PC-3 (cell line): ENCODE measurements at regions not wholly inside any gene's neighbourhood (a gene's known extent, or its start where the extent isn't known, plus 50 kb on each side); places are given as distances from the start of the nearest gene placed in this dataset.
A peak's percentile ranks its signal among the peaks of the same experiment; 100 is the strongest.
"Not testable (repeated sequence)": the region's sequence is repeated elsewhere in the genome, so short reads cannot be mapped to it uniquely, and the experiment has no call there.

Experiments used
- ATAC-seq: fragments of 200-7000 bp; cut with Tn5 transposase; 2 replicates; pipeline ENCODE4 v1.9.1; 2020; ENCODE audit warnings: mild to moderate bottlenecking, moderate library complexity
- BruUV-seq: library from RNA; stranded (reverse); fragments of 400-500 nt; replicated peaks from 2 replicates; lab custom pipeline; 2021; lab: Mats Ljungman, UMichigan
- CTCF ChIA-PET: fragments of 300-600 bp; sonication (Branson Sonifier 250); formaldehyde crosslinking; loops from one replicate; lab custom pipeline; 2022; ENCODE audit warnings: antibody characterized with exemption; lab: Charles Lee
- POLR2A ChIA-PET: fragments of 300-600 bp; sonication (Branson Sonifier 250); formaldehyde crosslinking; loops from one replicate; lab custom pipeline; 2022; ENCODE audit warnings: antibody characterized with exemption; ENCODE audit not compliant: unreplicated experiment; lab: Charles Lee
- DNase-seq: peaks from one replicate; pipeline ENCODE4 v3.0.0-alpha.2; 2015
- H2AFZ ChIP-seq: fragments of 300-600 bp; sonication (generic); 2 replicates; pipeline ENCODE4 v1.6.0; 2016; ENCODE audit warnings: antibody characterized with exemption, low read length
- H3F3A ChIP-seq: fragments of 300-600 bp; sonication (generic); one replicate; pipeline ENCODE4 v1.6.0; 2017; ENCODE audit warnings: antibody characterized with exemption, low read length, control low read depth, mild to moderate bottlenecking; ENCODE audit not compliant: unreplicated experiment
- H3K27ac ChIP-seq: fragments of 300-600 bp; sonication (generic); 2 replicates; pipeline ENCODE4 v1.5.1; 2016; ENCODE audit warnings: mild to moderate bottlenecking, low read length
- H3K27me3 ChIP-seq: fragments of 300-600 bp; sonication (generic); 2 replicates; pipeline ENCODE4 v1.6.1; 2016; ENCODE audit warnings: low read length, mixed read lengths
- H3K36me3 ChIP-seq: fragments of 300-600 bp; sonication (generic); 2 replicates; pipeline ENCODE4 v1.6.1; 2016; ENCODE audit warnings: low read depth, mixed run types, low read length, mixed read lengths
- H3K4me1 ChIP-seq: fragments of 300-600 bp; sonication (generic); 2 replicates; pipeline ENCODE4 v1.5.1; 2016; ENCODE audit warnings: low read length; ENCODE audit not compliant: insufficient read depth
- H3K4me2 ChIP-seq: fragments of 300-600 bp; sonication (generic); 2 replicates; pipeline ENCODE4 v1.6.0; 2016; ENCODE audit warnings: low read length
- H3K4me3 ChIP-seq: fragments of 300-600 bp; sonication (generic); 2 replicates; pipeline ENCODE4 v1.5.1; 2016; ENCODE audit warnings: mild to moderate bottlenecking, low read length, mixed read lengths
- H3K79me2 ChIP-seq: fragments of 300-600 bp; sonication (generic); 2 replicates; pipeline ENCODE4 v1.6.1; 2017; ENCODE audit warnings: low read length, mixed read lengths
- H3K9ac ChIP-seq: fragments of 300-600 bp; sonication (generic); 2 replicates; pipeline ENCODE4 v1.6.0; 2016; ENCODE audit warnings: mild to moderate bottlenecking, low read length
- H3K9me2 ChIP-seq: fragments of 300-600 bp; sonication (generic); replicated peaks from 2 replicates; pipeline ENCODE4 v1.6.1; 2016; ENCODE audit warnings: mixed run types, low read length, mixed read lengths
- H3K9me3 ChIP-seq: fragments of 300-600 bp; sonication (generic); 2 replicates; pipeline ENCODE4 v1.6.1; 2016; ENCODE audit warnings: low read length, mixed read lengths
- H4K20me1 ChIP-seq: fragments of 300-600 bp; sonication (generic); 2 replicates; pipeline ENCODE4 v1.6.1; 2016; ENCODE audit warnings: low read length, mixed read lengths
- EZH2 ChIP-seq: fragments of 300-600 bp; sonication (generic); IDR thresholded peaks from one replicate; pipeline ENCODE4 v1.6.1; 2017; ENCODE audit warnings: antibody characterized with exemption, mild to moderate bottlenecking, low read length; ENCODE audit not compliant: unreplicated experiment
- EZH2phosphoT487 ChIP-seq: fragments of 300-600 bp; sonication (generic); IDR thresholded peaks from 2 replicates; pipeline ENCODE4 v1.6.1; 2018; ENCODE audit warnings: mild to moderate bottlenecking, antibody characterized with exemption, low read length, borderline replicate concordance
- intact Hi-C: fragments of 100-400 bp; cut with micrococcal nuclease; formaldehyde crosslinking; loops from 2 replicates; pipeline ENCODE4 v1.9.0; 2023
- TF ChIP-seq, protein P1 (sequence below): fragments of 300-600 bp; sonication (generic); conservative IDR thresholded peaks from 2 replicates; pipeline ENCODE4 v1.5.1; 2017; ENCODE audit warnings: antibody characterized with exemption, low read depth, mild to moderate bottlenecking, low read length

DNA sequence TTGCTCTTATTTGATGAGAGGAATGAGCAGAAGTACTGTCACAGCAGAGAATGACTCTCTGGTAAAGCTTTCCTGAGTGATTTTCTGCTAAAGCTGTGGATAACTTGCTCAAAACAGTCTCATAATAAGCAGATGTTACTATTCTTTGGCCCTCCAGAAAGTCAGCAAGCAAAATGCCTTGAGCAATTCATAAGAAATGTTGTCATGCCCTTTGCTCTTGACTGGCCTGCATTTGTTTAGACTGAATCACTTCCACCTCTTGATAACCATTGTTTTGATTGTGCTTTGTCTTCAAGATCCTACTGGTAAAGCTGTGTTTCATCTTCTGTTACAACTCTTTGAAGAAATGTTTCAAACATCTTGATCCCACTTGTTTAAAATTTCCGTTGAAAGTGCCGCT is 457.9 kb upstream of the FOXG1 start:
- Histone ChIP-seq H3K79me2 (no peaks in the 10 kb centered on the region), H3K9me2 (no peaks in the 10 kb centered on the region), H3K9ac (no peak overlapping the region), H3K27me3 (no peaks in the 10 kb centered on the region), H3K9me3 (no peaks in the 10 kb centered on the region), H3K36me3 (no peaks in the 10 kb centered on the region), H3K27ac (peak overlapping the region; percentile 63), H3K4me3 (0 out of 2 replicates have a peak overlapping the region, but pooled peaks have one; percentile 22), H2AFZ (no peak overlapping the region), H3K4me1 (peaks cover 30% of the 10 kb centered on the region), H3F3A (no peaks in the 10 kb centered on the region), H4K20me1 (no peaks in the 10 kb centered on the region), H3K4me2 (peak overlapping the region; percentile 75)
- DNase-seq (peak; percentile 87), ATAC-seq (peak; percentile 99)
- intact Hi-C loops: loop anchor here (1.0 kb wide), 1 partner anchor 13 kb away; no protein-coding TSS in a partner anchor
- TF ChIP-seq EZH2 (no peak), EZH2phosphoT487 (no peak)
- TF ChIP-seq, protein P1, sequence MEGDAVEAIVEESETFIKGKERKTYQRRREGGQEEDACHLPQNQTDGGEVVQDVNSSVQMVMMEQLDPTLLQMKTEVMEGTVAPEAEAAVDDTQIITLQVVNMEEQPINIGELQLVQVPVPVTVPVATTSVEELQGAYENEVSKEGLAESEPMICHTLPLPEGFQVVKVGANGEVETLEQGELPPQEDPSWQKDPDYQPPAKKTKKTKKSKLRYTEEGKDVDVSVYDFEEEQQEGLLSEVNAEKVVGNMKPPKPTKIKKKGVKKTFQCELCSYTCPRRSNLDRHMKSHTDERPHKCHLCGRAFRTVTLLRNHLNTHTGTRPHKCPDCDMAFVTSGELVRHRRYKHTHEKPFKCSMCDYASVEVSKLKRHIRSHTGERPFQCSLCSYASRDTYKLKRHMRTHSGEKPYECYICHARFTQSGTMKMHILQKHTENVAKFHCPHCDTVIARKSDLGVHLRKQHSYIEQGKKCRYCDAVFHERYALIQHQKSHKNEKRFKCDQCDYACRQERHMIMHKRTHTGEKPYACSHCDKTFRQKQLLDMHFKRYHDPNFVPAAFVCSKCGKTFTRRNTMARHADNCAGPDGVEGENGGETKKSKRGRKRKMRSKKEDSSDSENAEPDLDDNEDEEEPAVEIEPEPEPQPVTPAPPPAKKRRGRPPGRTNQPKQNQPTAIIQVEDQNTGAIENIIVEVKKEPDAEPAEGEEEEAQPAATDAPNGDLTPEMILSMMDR: no peak
- no TSS peak for BruUV-seq
- ChIA-PET CTCF (no interaction called here), POLR2A (no interaction called here)

DNA sequence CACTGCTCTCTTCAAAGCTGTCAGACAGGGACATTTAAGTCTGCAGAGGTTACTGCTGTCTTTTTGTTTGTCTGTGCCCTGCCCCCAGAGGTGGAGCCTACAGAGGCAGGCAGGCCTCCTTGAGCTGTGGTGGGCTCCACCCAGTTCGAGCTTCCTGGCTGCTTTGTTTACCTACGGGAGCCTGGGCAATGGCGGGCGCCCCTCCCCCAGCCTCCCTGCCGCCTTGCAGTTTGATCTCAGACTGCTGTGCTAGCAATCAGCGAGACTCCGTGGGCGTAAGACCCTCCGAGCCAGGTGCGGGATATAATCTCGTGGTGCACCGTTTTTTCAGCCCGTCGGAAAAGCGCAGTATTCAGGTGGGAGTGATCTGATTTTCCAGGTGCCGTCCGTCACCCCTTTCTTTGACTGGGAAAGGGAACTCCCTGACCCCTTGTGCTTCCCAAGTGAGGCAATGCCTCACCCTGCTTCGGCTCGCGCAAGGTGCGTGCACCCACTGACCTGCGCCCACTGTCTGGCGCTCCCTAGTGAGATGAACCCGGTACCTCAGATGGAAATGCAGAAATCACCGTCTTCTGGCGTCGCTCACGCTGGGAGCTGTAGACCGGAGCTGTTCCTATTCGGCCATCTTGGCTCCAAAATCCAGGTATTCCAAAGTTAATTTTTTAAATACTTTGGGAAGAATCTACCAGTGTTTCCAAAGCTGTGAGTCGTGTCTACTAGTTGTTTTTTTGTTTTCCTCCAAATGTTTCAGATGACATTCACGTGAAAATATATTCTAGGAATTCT is 448.5 kb upstream of the FOXG1 start:
- H3K27ac ChIP-seq: peak overlapping the region; percentile 74
- H3K9me3 ChIP-seq, H3F3A ChIP-seq, intact Hi-C loops, ATAC-seq, H4K20me1 ChIP-seq, H3K27me3 ChIP-seq, H3K9me2 ChIP-seq, H3K36me3 ChIP-seq: not testable (repeated sequence)
- H3K79me2 ChIP-seq: peaks cover 39% of the 10 kb centered on the region
- H3K4me3 ChIP-seq: peak overlapping the region; percentile 73
- peak; percentile 44 for DNase-seq
- H3K4me2 ChIP-seq: peak overlapping the region; percentile 82
- H3K9ac ChIP-seq: peak overlapping the region; percentile 76
- H3K4me1 ChIP-seq: peaks cover 32% of the 10 kb centered on the region
- BruUV-seq: TSS peak; percentile 75
- H2AFZ ChIP-seq: peak overlapping the region; percentile 85
- CTCF ChIA-PET: interaction anchor here (1.0 kb wide), 1 partner anchor 53 kb away, joined by 4 read pairs; no protein-coding TSS in a partner anchor
- POLR2A ChIA-PET: interaction anchor here (0.6 kb wide), 1 partner anchor 1197 kb away, joined by 3 read pairs; no protein-coding TSS in a partner anchor

DNA sequence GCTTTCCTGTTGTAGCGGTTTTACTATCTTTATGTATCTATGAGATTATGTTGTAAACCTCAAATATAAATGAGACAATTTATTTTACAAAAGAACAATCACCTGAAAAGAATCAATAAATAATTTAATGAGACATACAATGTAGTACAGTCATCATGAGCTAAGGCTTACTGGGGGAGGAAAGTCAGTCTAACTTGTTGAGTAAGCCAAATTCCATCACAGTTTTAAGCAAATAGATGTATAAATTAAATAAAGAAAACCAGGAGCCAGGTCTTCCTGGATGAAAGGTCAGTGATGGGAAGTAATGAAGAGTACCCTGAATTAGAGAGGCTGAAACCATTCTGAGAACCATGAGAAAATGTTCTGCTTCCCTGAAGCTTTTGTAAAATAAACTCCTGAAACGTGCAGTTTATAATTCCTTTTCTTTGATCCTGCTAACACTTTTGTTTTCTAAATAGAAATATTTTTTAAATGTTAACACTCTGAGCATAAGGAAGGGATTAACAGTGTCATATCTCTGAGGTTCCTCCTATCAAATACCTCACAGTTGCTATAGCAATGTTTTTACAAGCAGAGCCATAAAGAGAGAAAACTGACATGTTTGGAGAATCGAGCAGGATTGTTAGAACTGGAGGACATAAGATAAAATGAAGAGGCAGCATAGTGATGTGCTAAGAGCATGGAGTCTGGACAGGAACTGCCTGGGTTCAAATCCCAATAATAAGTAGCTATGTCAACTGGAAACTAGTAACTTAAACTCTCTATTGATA is 444.9 kb upstream of the FOXG1 start:
- ChIA-PET POLR2A (interaction anchor here (0.7 kb wide), 1 partner anchor 418 kb away, joined by 4 read pairs; no protein-coding TSS in a partner anchor), CTCF (interaction anchor here (0.6 kb wide), 1 partner anchor 636 kb away, joined by 3 read pairs; no protein-coding TSS in a partner anchor)
- Histone ChIP-seq H3K27me3 (no peaks in the 10 kb centered on the region), H3K9me2 (no peaks in the 10 kb centered on the region), H3K4me2 (peak overlapping the region; percentile 82), H3F3A (no peaks in the 10 kb centered on the region), H4K20me1 (no peaks in the 10 kb centered on the region), H3K9ac (peak overlapping the region; percentile 44), H3K9me3 (no peaks in the 10 kb centered on the region), H3K36me3 (peaks cover 6% of the 10 kb centered on the region; the same call in 1 of the 2 replicates), H3K27ac (peak overlapping the region; percentile 86), H3K79me2 (peaks cover 70% of the 10 kb centered on the region), H3K4me1 (peaks cover 37% of the 10 kb centered on the region), H3K4me3 (peak overlapping the region; percentile 54), H2AFZ (no peak overlapping the region)
- ATAC-seq: peak; percentile 91
- no TSS peak for BruUV-seq
- TF ChIP-seq, protein P1: no peak
- no peak for TF ChIP-seq EZH2phosphoT487
- TF ChIP-seq EZH2: no peak
- intact Hi-C loops: loop anchor here (1.0 to 5.0 kb wide), 6 partner anchors 13 to 286 kb away; no protein-coding TSS in a partner anchor
- DNase-seq: peak; percentile 92
